ENCODE measurements at regions not wholly inside any gene's neighbourhood (a gene's known extent, or its start where the extent isn't known, plus 50 kb on each side); places are given as distances from the start of the nearest gene placed in this dataset.

DNA sequence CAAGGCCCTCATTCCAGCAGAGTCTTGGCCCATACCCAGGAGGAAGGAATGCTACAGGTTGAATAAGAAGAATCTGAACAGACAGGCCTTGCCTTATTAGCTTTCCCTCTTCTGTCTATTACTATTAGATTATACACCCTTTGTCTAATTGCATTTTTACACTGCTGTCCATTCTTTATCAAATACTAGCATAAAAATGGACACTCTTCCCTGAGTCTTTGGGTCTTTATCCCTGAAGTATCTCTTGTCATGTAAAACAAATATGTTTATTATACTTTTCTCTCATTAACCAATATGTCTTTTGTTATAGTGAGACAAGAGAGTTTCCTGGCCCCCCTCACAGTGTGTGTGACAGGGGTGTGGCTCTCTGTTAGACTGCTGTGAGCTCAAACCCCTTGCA, 897.4 kb upstream of the SEL1L start:
- H3K27me3 ChIP-seq = no peaks in the 10 kb centered on the region
- TF ChIP-seq EP300 (IDR thresholded peaks at IDR 0.05) (no peak), POLR2AphosphoS5 (IDR thresholded peaks at IDR 0.05) (no peak), POLR2A (IDR thresholded peaks at IDR 0.05) (no peak)
- TF ChIP-seq, protein P1, sequence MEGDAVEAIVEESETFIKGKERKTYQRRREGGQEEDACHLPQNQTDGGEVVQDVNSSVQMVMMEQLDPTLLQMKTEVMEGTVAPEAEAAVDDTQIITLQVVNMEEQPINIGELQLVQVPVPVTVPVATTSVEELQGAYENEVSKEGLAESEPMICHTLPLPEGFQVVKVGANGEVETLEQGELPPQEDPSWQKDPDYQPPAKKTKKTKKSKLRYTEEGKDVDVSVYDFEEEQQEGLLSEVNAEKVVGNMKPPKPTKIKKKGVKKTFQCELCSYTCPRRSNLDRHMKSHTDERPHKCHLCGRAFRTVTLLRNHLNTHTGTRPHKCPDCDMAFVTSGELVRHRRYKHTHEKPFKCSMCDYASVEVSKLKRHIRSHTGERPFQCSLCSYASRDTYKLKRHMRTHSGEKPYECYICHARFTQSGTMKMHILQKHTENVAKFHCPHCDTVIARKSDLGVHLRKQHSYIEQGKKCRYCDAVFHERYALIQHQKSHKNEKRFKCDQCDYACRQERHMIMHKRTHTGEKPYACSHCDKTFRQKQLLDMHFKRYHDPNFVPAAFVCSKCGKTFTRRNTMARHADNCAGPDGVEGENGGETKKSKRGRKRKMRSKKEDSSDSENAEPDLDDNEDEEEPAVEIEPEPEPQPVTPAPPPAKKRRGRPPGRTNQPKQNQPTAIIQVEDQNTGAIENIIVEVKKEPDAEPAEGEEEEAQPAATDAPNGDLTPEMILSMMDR (IDR thresholded peaks at IDR 0.05) = no peak
- no peaks in the 10 kb centered on the region for H3K4me1 ChIP-seq
- no peaks in the 10 kb centered on the region for H3K36me3 ChIP-seq
- H3K4me3 ChIP-seq = no peak overlapping the region
- H3K27ac ChIP-seq = no peak overlapping the region
- no peaks in the 10 kb centered on the region for H3K9me3 ChIP-seq
- intact Hi-C loops (cut with DNase I) = no loop called here
- DNase-seq = no peak

DNA sequence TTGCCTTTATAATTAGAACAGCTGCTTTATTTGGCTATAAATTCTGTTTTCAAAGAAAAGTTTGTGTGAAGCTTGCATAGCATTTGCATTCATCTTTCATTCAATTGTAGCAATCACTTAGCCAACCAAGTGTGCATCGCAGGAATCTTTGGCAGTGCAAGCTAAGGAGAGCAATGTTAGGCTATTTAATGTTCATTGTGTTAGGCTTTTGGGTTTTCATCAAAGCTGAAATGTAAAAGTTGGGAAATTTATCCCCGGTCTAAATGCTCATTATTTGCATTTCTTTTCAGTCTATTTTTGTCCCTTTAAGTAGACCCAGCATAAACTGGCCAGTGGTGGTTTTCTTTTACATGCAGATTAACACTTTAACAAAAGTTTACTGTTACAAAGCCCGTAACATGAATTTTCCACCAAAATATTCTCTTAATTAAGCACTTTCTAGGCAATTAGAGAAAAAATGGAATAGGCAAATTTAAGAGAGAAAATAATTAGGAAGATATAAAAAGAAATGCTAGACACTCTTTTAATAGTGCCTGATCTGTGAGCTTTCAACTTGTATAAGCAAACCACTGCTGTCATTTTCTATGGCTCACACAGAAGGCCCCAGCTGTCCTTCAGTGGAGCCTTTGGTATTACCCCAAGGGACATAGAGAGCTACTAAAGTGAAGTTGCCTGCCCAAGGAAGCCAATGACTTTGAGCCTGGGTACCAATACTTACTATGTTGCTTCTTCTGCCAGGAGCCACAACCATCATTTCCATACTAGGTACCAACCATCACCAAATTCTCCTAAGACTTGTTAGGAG, 898.9 kb upstream of the SEL1L start:
- Histone ChIP-seq H3K27me3 (no peaks in the 10 kb centered on the region), H3K36me3 (no peaks in the 10 kb centered on the region), H3K4me3 (no peak overlapping the region), H3K27ac (no peak overlapping the region), H3K4me1 (no peaks in the 10 kb centered on the region), H3K9me3 (no peaks in the 10 kb centered on the region)
- no peak for TF ChIP-seq POLR2A (IDR thresholded peaks at IDR 0.05)
- TF ChIP-seq, protein P1 (IDR thresholded peaks at IDR 0.05) = no peak
- TF ChIP-seq POLR2AphosphoS5 (IDR thresholded peaks at IDR 0.05) = no peak
- no peak for TF ChIP-seq EP300 (IDR thresholded peaks at IDR 0.05)
- WGBS, 2 donors = 70 to 74% methylated on average over 3 of the region's 3 CpGs
- DNase-seq = no peak
- intact Hi-C loops (cut with DNase I) = no loop called here

DNA sequence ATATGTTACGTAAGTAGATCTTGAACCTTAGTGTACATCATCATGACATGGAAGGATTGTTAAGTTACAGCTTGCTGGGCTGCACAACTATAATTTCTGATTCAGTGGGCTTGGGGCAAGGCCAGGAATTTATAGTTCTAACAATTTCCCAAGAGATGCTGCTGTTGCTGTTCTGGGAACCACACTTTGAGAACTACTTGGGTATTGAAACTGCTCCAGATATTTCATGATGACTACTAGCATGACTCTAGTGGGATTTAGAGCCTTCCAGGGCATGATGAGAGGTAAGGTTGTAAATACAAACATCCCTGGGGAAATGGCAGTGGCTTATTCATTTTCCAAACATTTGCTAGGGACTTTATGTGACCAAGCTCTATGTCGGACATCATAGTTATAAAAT, 904.8 kb upstream of the SEL1L start:
- intact Hi-C loops (cut with DNase I) = no loop called here
- 87 to 88% methylated on average over 2 of the region's 2 CpGs for WGBS, 2 donors
- Histone ChIP-seq H3K4me3 (no peak overlapping the region), H3K27me3 (no peaks in the 10 kb centered on the region), H3K4me1 (no peaks in the 10 kb centered on the region), H3K36me3 (no peaks in the 10 kb centered on the region), H3K27ac (no peak overlapping the region), H3K9me3 (no peaks in the 10 kb centered on the region)
- no peak for TF ChIP-seq EP300 (IDR thresholded peaks at IDR 0.05)
- TF ChIP-seq POLR2AphosphoS5 (IDR thresholded peaks at IDR 0.05) = no peak
- TF ChIP-seq, protein P1 (IDR thresholded peaks at IDR 0.05) = no peak
- no peak for TF ChIP-seq POLR2A (IDR thresholded peaks at IDR 0.05)
- no peak for DNase-seq

DNA sequence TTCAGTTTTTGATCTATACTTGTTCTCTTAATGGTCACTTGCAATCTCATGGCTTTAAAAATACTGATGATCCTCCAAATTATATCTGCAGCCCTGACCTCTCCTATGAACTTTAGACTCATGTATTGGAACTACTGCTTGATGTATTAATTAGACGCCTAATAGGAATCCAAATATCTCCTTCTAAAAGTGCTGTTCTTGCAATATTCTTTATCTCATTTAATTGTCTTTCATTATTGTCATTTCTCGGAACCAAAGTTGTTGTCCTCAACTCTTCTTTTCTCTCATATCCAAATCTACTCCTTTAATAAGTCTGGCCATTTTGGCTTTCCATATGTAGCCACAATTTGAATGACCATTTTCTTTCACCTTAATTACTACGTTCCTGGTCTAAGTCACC, 907.6 kb upstream of the SEL1L start:
- peaks cover 0 to 3% (median 0%) of the 10 kb centered on the region in 4 donors for H3K9me3 ChIP-seq
- H3K27me3 ChIP-seq = no peaks in the 10 kb centered on the region
- no peak overlapping the region for H3K27ac ChIP-seq
- DNase-seq = no peak
- no peaks in the 10 kb centered on the region for H3K36me3 ChIP-seq
- 79 to 93% methylated on average over 3 of the region's 3 CpGs for WGBS, 2 donors
- TF ChIP-seq POLR2AphosphoS5 (IDR thresholded peaks at IDR 0.05) (no peak), EP300 (IDR thresholded peaks at IDR 0.05) (no peak), POLR2A (IDR thresholded peaks at IDR 0.05) (no peak)
- TF ChIP-seq, protein P1 (IDR thresholded peaks at IDR 0.05) = no peak
- H3K4me3 ChIP-seq = no peak overlapping the region
- H3K4me1 ChIP-seq = no peaks in the 10 kb centered on the region
- intact Hi-C loops (cut with DNase I) = no loop called here

Measured in sigmoid colon (tissue), 6 donors.